Mesodermal cell (in vitro differentiated cells): ENCODE measurements at regions not wholly inside any gene's neighbourhood (a gene's known extent, or its start where the extent isn't known, plus 50 kb on each side); places are given as distances from the start of the nearest gene placed in this dataset.

Experiments
- H3K27ac ChIP-seq: 2 replicates; pipeline ENCODE4 v1.7.0; 2013; ENCODE audit warnings: mild to moderate bottlenecking, low read depth, low read length, moderate library complexity; ENCODE audit not compliant: severe bottlenecking
- H3K36me3 ChIP-seq: 2 replicates; pipeline ENCODE4 v1.7.1; 2013; ENCODE audit warnings: mild to moderate bottlenecking, low read length, moderate library complexity; ENCODE audit not compliant: control insufficient read depth, insufficient read depth
- H3K4me1 ChIP-seq: one replicate; pipeline ENCODE4 v1.7.1; 2013; ENCODE audit warnings: mild to moderate bottlenecking, low read length; ENCODE audit not compliant: insufficient read depth, control insufficient read depth, poor library complexity, severe bottlenecking
- H3K4me3 ChIP-seq: 2 replicates; pipeline ENCODE4 v1.7.0; 2013; ENCODE audit warnings: low read length, control low read depth, mild to moderate bottlenecking; ENCODE audit not compliant: insufficient read depth, poor library complexity, severe bottlenecking; ENCODE audit errors: extremely low read depth
- H3K9me3 ChIP-seq: 2 replicates; pipeline ENCODE4 v1.7.1; 2013; ENCODE audit warnings: mild to moderate bottlenecking, low read length, moderate library complexity; ENCODE audit not compliant: control insufficient read depth
- WGBS, 2 experiments: methylation state at CpG; one replicate each; pipeline ENCODE4 v1.1.5; 2013; ENCODE audit warnings: missing lambda C conversion rate in 2 of 2; ENCODE audit not compliant: insufficient coverage in 2 of 2; 5-methylcytosine and 5-hydroxymethylcytosine counted together

DNA sequence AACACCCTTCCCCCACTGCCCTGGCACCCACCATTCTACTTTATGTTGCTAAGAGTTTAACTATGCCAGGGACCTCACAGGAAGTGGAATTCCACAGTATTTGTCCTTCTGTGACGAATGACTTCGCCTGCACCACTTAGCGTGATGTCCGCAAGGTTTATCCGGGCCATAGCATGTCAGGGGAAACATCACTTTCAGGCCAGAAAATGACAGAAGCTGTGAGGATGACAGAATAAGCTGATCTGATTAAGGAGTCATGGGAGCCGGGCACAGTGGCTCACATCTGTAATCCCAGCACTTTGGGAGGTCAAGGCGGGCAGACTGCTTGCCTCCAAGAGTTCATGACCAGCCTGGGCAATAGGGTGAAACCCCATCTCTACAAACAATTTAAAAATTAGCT lies 248.8 kb downstream of the EIPR1 start:
- Histone ChIP-seq H3K9me3 (no peaks in the 10 kb centered on the region), H3K4me1 (peaks cover 17% of the 10 kb centered on the region), H3K36me3 (no peaks in the 10 kb centered on the region), H3K4me3 (no peak overlapping the region), H3K27ac (no peak overlapping the region)
- WGBS, 2 experiments: 95 to 98% methylated on average over 7 of the region's 7 CpGs

- H3K27ac ChIP-seq: peak overlapping the region; percentile 81
- WGBS, 2 experiments: 82 to 86% methylated on average over 3 of the region's 5 CpGs
- H3K36me3 ChIP-seq: no peaks in the 10 kb centered on the region
- no peaks in the 10 kb centered on the region for H3K9me3 ChIP-seq
- no peak overlapping the region for H3K4me3 ChIP-seq
- peaks cover 17% of the 10 kb centered on the region for H3K4me1 ChIP-seq
Observed at GRCh38 chr2:3127710-3128109, 249.9 kb downstream of the EIPR1 start.

DNA sequence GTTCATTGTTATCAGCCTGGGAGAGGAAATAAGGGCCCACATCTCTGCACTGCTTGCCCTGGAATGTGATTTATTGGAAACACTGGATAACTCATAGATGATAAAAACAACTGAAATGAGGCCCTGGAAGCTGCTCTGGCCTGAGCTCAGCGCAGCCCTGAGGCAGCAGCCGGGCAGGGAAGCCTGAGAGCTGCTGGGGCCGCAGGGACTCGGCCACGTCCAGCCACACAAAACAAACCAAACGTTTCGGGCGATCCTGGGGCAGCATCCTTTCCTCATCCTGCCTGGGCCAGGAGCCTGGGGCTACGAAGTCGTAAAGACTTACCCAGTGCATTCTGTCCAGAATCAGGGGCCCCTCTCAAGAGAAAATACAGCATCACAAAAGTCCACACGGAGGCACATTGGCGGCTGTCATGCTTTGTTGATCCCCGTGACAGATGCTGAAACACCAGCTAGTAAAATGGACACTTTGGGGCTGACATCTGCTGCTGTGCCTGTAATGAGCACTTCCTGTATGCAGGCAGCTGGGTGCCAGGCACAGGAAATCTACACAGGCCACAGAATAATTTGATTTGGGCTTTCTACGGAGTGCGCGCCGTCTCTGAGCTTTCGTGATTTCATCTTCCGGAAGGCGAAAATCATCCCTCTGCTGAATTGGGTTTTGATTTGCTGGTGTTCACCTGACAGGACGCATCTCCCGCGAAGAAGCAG lies 250.6 kb downstream of the EIPR1 start:
- WGBS, 2 experiments: 88 to 90% methylated on average over 17 to 21 of the region's 23 CpGs
- peaks cover 17% of the 10 kb centered on the region for H3K4me1 ChIP-seq
- no peaks in the 10 kb centered on the region for H3K9me3 ChIP-seq
- no peak overlapping the region for H3K4me3 ChIP-seq
- no peaks in the 10 kb centered on the region for H3K36me3 ChIP-seq
- peak overlapping the region; percentile 81 for H3K27ac ChIP-seq

DNA sequence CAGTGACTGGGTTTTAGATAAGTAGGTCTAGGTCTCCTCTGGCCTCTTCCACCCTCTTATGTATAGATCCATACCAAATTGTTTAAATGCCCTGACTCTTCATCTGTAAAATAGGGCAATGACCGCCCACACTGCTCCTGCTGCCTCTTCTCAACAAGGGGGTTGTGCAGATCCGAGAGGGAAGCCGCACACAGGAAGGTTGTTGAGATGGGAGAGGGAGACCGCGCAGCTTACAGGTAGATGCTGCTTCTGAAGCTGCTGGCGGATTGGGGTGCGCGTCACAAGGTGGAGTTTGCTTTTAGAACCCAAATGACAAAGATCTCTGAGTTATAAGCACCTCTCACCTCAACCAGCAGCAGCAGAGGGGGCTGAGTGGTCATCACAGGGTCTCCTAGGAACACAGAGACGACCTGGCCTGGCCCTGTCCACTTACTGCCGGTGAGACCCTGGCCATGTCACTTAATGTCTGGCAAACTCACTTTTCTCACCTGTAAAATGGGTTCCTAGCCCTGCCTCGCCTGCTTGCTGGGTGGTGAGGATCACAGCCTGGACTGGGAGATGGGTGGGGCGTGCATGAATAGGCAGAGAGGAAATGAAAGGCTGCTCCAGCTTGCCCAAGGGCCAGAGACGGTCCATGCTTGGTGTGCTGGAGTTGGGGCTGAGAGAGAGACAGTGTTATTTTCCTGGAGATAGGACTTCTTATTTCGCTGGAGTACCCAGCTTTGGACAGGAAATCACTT lies 251.3 kb downstream of the EIPR1 start:
- no peaks in the 10 kb centered on the region for H3K9me3 ChIP-seq
- peak overlapping the region; percentile 41 for H3K27ac ChIP-seq
- no peaks in the 10 kb centered on the region for H3K36me3 ChIP-seq
- H3K4me3 ChIP-seq: no peak overlapping the region
- WGBS, 2 experiments: 95% methylated on average over 7 to 11 of the region's 14 CpGs
- H3K4me1 ChIP-seq: peaks cover 15% of the 10 kb centered on the region

- H3K9me3 ChIP-seq: no peaks in the 10 kb centered on the region
- 95 to 98% methylated on average over 9 to 10 of the region's 10 CpGs for WGBS, 2 experiments
- H3K36me3 ChIP-seq: no peaks in the 10 kb centered on the region
- no peak overlapping the region for H3K27ac ChIP-seq
- H3K4me1 ChIP-seq: peaks cover 9% of the 10 kb centered on the region
- no peak overlapping the region for H3K4me3 ChIP-seq
Observed at GRCh38 chr2:3125761-3126130, 251.9 kb downstream of the EIPR1 start.

DNA sequence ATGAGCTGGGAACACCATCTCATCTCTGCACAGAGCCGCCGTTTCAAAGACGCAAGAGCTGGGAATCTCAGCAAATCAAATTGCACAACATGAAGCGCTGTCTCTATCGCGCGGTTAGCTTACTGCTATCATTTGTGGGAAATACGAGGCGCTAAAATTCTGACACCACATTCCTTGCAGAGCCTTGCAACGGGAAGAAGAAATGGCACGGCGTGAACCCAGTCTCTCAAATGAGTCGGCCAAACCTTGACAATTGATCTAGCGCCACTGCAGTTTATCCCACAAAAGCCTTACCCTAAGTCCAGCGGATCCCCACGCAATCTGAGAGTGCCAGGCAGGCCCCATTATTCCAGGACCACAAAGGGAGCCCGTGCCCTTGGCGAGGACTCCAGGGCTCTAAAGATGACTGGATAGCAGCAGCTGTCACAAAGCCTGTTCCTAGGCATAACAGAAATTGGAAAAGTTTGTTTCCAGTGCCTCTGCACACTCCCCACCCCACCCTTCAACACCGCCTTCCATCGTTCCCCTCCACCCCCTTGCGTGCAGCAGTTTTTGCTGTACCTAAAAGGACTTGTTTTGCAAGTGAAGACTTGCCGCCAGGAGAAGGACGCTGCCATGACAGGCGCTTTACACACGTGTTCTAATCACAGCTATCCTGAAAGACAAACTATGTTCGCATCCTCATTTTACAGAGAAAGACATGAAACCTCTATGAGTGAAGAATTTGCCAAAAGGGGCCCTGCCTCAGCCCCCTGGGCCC lies 252.4 kb downstream of the EIPR1 start:
- Histone ChIP-seq H3K4me3 (no peak overlapping the region), H3K9me3 (no peaks in the 10 kb centered on the region), H3K36me3 (no peaks in the 10 kb centered on the region), H3K4me1 (peaks cover 9% of the 10 kb centered on the region), H3K27ac (no peak overlapping the region)
- WGBS, 2 experiments: 86 to 88% methylated on average over 22 to 24 of the region's 26 CpGs

GRCh38 chr2:3122525-3122924 lies 255.1 kb downstream of the EIPR1 start:
- no peak overlapping the region for H3K27ac ChIP-seq
- no peaks in the 10 kb centered on the region for H3K9me3 ChIP-seq
- H3K36me3 ChIP-seq: no peaks in the 10 kb centered on the region
- H3K4me3 ChIP-seq: no peak overlapping the region
- H3K4me1 ChIP-seq: peaks cover 8% of the 10 kb centered on the region
- WGBS, 2 experiments: 100% methylated on average over 1 of the region's 2 CpGs; no CpG with 5 or more reads in 1 of the 2 experiments

- H3K4me3 ChIP-seq: no peak overlapping the region
- no CpG with 5 or more reads among the region's 2 CpGs for WGBS, 2 experiments
Observed at GRCh38 chr2:3121601-3122000, 256.0 kb downstream of the EIPR1 start.

DNA sequence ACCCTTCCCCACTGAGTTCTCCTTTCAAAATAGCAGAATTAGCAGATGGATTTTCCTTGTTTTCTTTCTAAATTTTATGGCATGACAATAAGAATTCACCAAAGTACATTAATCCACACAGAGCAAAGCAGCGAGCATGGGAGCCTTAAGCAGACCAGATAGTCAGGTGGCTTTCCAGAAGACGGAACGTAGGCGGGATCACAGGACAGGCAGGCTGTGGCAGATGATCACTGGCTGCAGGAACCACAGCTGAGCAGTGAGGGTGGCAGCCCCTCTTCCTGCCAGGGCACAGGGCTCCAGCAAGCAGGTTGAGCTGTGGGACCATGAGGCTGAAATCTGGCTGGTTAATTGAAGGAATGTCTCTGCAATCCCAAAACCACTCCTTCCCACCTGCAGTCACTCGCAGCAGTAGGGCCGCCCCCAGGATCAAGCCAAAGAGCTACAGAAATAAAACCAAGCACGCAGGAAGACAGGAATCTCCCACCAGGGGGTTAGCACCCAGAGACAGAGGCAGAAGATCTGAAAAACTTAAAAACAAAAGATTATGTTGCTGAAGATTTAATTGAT lies 259.9 kb downstream of the EIPR1 start:
- Histone ChIP-seq H3K27ac (no peak overlapping the region), H3K4me3 (no peak overlapping the region), H3K36me3 (no peaks in the 10 kb centered on the region), H3K9me3 (no peaks in the 10 kb centered on the region), H3K4me1 (no peaks in the 10 kb centered on the region)
- 86 to 88% methylated on average over 4 of the region's 7 CpGs for WGBS, 2 experiments

More at GRCh38 chr2:3121601-3122000, 256.0 kb downstream of the EIPR1 start:
- Histone ChIP-seq H3K36me3 (no peaks in the 10 kb centered on the region), H3K27ac (no peak overlapping the region), H3K4me1 (no peaks in the 10 kb centered on the region), H3K9me3 (no peaks in the 10 kb centered on the region)

GRCh38 chr2:3116371-3116770 lies 261.2 kb downstream of the EIPR1 start:
- no peaks in the 10 kb centered on the region for H3K36me3 ChIP-seq
- no peaks in the 10 kb centered on the region for H3K4me1 ChIP-seq
- H3K4me3 ChIP-seq: no peak overlapping the region
- no peaks in the 10 kb centered on the region for H3K9me3 ChIP-seq
- WGBS, 2 experiments: 87 to 97% methylated on average over 12 to 13 of the region's 14 CpGs
- H3K27ac ChIP-seq: no peak overlapping the region
